Smooth muscle cell (in vitro differentiated cells): ENCODE measurements at regions not wholly inside any gene's neighbourhood (a gene's known extent, or its start where the extent isn't known, plus 50 kb on each side); places are given as distances from the start of the nearest gene placed in this dataset.

Experiments
- DNase-seq: peaks from one replicate; lab custom pipeline; 2025; ENCODE audit not compliant: unreplicated experiment; lab: John Stamatoyannopoulos, UW
- H2AFZ ChIP-seq: fragments of 200-600 bp; sonication (generic); 2 replicates; pipeline ENCODE4 v1.6.0; 2016; ENCODE audit warnings: antibody characterized with exemption, low read depth, mild to moderate bottlenecking
- H3F3A ChIP-seq: fragments of 200-600 bp; sonication (generic); 2 replicates; pipeline ENCODE4 v1.6.0; 2017; ENCODE audit warnings: antibody characterized with exemption, low read depth
- H3K27ac ChIP-seq: fragments of 200-600 bp; sonication (generic); 2 replicates; pipeline ENCODE4 v1.5.1; 2016; ENCODE audit warnings: low read depth, mild to moderate bottlenecking
- H3K27me3 ChIP-seq: fragments of 200-600 bp; sonication (generic); 2 replicates; pipeline ENCODE4 v1.6.1; 2016; ENCODE audit warnings: low read depth, mild to moderate bottlenecking
- H3K36me3 ChIP-seq: fragments of 200-600 bp; sonication (generic); 2 replicates; pipeline ENCODE4 v1.5.1; 2016; ENCODE audit warnings: low read depth
- H3K4me1 ChIP-seq: fragments of 200-600 bp; sonication (generic); 2 replicates; pipeline ENCODE4 v1.5.1; 2016; ENCODE audit warnings: low read depth
- H3K4me2 ChIP-seq: fragments of 200-600 bp; sonication (generic); 2 replicates; pipeline ENCODE4 v1.6.0; 2016; ENCODE audit warnings: mild to moderate bottlenecking
- H3K4me3 ChIP-seq: fragments of 200-600 bp; sonication (generic); 2 replicates; pipeline ENCODE4 v1.5.1; 2016; ENCODE audit warnings: mild to moderate bottlenecking
- H3K79me2 ChIP-seq: fragments of 200-600 bp; sonication (generic); 2 replicates; pipeline ENCODE4 v1.6.0; 2016; ENCODE audit warnings: low read depth, mild to moderate bottlenecking
- H3K9ac ChIP-seq: fragments of 200-600 bp; sonication (generic); 2 replicates; pipeline ENCODE4 v1.6.0; 2016; ENCODE audit warnings: low read depth
- H3K9me3 ChIP-seq: fragments of 200-600 bp; sonication (generic); replicated peaks from 2 replicates; pipeline ENCODE4 v1.5.1; 2016; ENCODE audit warnings: low read depth
- H4K20me1 ChIP-seq: fragments of 200-600 bp; sonication (generic); 2 replicates; pipeline ENCODE4 v1.6.0; 2016; ENCODE audit warnings: low read depth
- WGBS: methylation state at CpG from one replicate; pipeline ENCODE4 v1.1.7; 2016; ENCODE audit warnings: low lambda C conversion rate; 5-methylcytosine and 5-hydroxymethylcytosine counted together
- TF ChIP-seq, protein P1 (sequence below): fragments of 200-600 bp; sonication (generic); IDR thresholded peaks from 2 replicates; pipeline ENCODE4 v1.5.1; 2017; ENCODE audit warnings: borderline replicate concordance, mild to moderate bottlenecking, antibody characterized with exemption; ENCODE audit not compliant: insufficient read depth, poor library complexity, severe bottlenecking

DNA sequence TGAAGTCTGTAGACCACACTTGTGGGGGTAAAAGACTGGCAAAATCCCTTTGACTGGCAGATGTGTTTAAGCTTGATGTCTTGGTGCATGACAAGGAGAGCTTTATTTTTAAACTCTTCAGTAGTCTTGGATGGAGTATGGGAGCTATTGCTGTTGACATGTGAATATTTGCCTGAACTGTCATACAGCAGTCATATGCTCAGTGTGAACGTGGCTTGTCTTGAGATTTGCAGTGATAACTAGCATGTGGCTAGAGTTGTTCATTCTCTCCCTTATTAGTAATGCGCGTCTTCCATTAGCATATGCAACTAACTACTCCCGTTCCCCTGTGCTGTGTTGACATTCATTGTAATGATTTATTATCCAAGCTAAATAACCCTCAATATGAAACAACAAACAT, 523.6 kb upstream of the WWC1 start:
- no peaks in the 10 kb centered on the region for H3K27me3 ChIP-seq
- no peak overlapping the region for H3K9ac ChIP-seq
- no peaks in the 10 kb centered on the region for H3K4me1 ChIP-seq
- DNase-seq, result no peak
- H3K4me2 ChIP-seq, result no peak overlapping the region
- H3K36me3 ChIP-seq, result no peaks in the 10 kb centered on the region
- H3K79me2 ChIP-seq, result no peaks in the 10 kb centered on the region
- no peaks in the 10 kb centered on the region for H4K20me1 ChIP-seq
- no peaks in the 10 kb centered on the region for H3K9me3 ChIP-seq
- TF ChIP-seq, protein P1, sequence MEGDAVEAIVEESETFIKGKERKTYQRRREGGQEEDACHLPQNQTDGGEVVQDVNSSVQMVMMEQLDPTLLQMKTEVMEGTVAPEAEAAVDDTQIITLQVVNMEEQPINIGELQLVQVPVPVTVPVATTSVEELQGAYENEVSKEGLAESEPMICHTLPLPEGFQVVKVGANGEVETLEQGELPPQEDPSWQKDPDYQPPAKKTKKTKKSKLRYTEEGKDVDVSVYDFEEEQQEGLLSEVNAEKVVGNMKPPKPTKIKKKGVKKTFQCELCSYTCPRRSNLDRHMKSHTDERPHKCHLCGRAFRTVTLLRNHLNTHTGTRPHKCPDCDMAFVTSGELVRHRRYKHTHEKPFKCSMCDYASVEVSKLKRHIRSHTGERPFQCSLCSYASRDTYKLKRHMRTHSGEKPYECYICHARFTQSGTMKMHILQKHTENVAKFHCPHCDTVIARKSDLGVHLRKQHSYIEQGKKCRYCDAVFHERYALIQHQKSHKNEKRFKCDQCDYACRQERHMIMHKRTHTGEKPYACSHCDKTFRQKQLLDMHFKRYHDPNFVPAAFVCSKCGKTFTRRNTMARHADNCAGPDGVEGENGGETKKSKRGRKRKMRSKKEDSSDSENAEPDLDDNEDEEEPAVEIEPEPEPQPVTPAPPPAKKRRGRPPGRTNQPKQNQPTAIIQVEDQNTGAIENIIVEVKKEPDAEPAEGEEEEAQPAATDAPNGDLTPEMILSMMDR, result no peak
- H3K4me3 ChIP-seq, result no peak overlapping the region
- 65% methylated on average over 4 of the region's 4 CpGs for WGBS
- no peaks in the 10 kb centered on the region for H3F3A ChIP-seq
- H3K27ac ChIP-seq, result no peak overlapping the region
- no peak overlapping the region for H2AFZ ChIP-seq

DNA sequence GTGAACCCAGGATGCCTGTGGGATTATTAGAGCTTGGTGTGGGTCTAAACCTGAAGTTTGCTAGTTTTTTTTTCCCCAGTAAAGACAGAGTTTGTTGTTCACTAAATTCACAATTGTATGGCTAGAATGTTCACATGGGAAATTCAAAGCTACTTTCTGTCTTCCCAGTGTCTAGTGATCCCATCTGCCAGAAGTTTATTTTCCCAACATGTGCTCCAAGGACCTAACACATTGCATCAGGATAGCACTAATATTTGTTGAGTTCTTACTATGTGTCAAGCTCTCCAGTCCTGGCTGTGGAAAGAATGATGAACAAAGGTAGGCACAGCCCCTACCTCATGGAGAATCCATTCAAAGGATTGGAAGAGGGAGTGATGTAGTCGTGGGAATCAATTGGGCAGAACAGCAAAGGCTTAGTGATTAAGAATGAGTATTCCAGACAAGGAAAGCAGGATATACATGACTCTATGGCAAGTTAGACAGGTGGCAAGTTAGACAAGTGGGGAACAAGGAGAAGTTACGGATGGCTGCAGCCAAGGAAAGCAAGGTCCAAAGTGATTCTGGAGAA, 521.5 kb upstream of the WWC1 start:
- Histone ChIP-seq H3K4me2 (no peak overlapping the region), H3K4me1 (no peaks in the 10 kb centered on the region)

DNA sequence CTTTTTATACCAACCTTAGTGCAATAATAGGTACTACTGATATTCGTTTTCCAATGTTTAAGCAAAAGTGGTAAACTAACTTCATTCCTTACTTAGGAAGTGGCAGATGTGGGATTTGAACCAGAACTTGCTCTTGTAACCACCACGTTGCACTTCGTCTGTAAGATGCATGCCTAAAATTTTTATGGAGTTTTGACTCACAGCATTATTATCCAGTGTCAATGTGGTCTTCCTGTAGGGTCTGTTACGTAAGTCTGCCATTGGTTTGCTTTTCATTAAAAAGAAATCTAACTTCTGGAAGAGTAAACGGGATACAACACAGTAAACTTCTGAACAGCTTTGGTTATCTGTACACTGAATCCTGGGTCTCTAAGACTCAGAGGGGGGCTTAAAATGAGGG, 521.0 kb upstream of the WWC1 start:
- Histone ChIP-seq H3K4me3 (no peak overlapping the region), H2AFZ (no peak overlapping the region), H3K79me2 (no peaks in the 10 kb centered on the region), H3K36me3 (no peaks in the 10 kb centered on the region), H3F3A (no peaks in the 10 kb centered on the region), H3K9ac (no peak overlapping the region), H3K4me2 (no peak overlapping the region), H3K4me1 (no peaks in the 10 kb centered on the region), H4K20me1 (no peaks in the 10 kb centered on the region), H3K9me3 (no peaks in the 10 kb centered on the region), H3K27ac (no peak overlapping the region), H3K27me3 (no peaks in the 10 kb centered on the region)
- DNase-seq, result no peak
- TF ChIP-seq, protein P1, result no peak
- WGBS, result 43% methylated on average over 5 of the region's 5 CpGs

More for the DNA sequence above, 521.5 kb upstream of the WWC1 start:
- Histone ChIP-seq H3K27me3 (no peaks in the 10 kb centered on the region), H3K9me3 (no peaks in the 10 kb centered on the region), H3K27ac (no peak overlapping the region), H3K36me3 (no peaks in the 10 kb centered on the region), H3K79me2 (no peaks in the 10 kb centered on the region), H3F3A (no peaks in the 10 kb centered on the region), H4K20me1 (no peaks in the 10 kb centered on the region), H2AFZ (no peak overlapping the region), H3K4me3 (no peak overlapping the region), H3K9ac (no peak overlapping the region)
- TF ChIP-seq, protein P1, result no peak
- DNase-seq, result no peak
- 94% methylated on average over 2 of the region's 2 CpGs for WGBS

DNA sequence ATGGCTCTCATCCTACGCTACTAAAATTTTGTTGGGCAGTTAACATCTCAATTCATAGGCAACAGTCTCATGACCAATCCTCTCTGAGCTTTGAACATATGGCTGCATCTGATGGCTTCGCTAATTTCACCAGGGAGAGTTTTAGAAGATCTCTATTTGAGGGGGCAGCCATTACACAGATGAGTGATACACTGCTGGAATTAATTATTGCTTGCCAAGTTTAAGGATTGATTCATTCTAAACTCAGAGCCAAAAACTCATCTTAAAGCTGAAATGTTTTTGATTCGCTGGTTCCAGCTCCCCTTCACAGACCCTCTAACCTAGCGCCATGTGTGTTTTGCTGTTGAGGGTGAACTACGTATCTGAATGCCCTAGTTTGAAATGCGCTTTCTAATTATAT, 519.9 kb upstream of the WWC1 start:
- TF ChIP-seq, protein P1, result no peak
- 95% methylated on average over 6 of the region's 6 CpGs for WGBS
- H3K27me3 ChIP-seq, result no peaks in the 10 kb centered on the region
- no peak overlapping the region for H3K9ac ChIP-seq
- no peak overlapping the region for H3K4me3 ChIP-seq
- H3F3A ChIP-seq, result no peaks in the 10 kb centered on the region
- H3K79me2 ChIP-seq, result no peaks in the 10 kb centered on the region
- H3K4me2 ChIP-seq, result no peak overlapping the region
- no peaks in the 10 kb centered on the region for H4K20me1 ChIP-seq
- H3K36me3 ChIP-seq, result no peaks in the 10 kb centered on the region
- no peaks in the 10 kb centered on the region for H3K9me3 ChIP-seq
- no peak overlapping the region for H3K27ac ChIP-seq
- H2AFZ ChIP-seq, result no peak overlapping the region
- no peaks in the 10 kb centered on the region for H3K4me1 ChIP-seq
- no peak for DNase-seq
